T1000 (cell line): ENCODE measurements at regions not wholly inside any gene's neighbourhood (a gene's known extent, or its start where the extent isn't known, plus 50 kb on each side); places are given as distances from the start of the nearest gene placed in this dataset.

Source experiments
- DNase-seq: peaks from one replicate; lab custom pipeline; 2025; ENCODE audit warnings: mixed read lengths; lab: John Stamatoyannopoulos, UW

- DNase-seq = no peak
Observed at GRCh38 chr5:130251931-130252330, 347.7 kb downstream of the CHSY3 start.

DNA sequence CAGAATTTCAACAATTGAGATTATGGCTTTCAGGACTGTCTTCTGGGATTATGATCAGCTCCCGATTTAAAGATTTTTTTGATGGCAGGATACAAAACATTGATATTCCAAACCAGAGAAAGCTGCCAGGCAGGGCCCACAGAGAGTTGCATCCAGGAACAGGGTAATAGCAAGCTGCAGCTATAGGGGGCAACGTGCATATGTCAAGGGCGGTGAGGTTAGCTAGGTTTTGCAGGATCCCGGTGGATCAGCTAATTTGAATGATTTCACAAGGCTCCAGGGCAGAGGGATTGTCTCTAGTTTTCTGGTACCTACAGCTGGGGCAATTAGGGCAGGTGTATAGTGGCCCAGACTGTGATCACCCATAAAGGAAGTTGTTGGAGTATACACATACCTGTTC is 339.4 kb downstream of the CHSY3 start:
- no peak for DNase-seq

DNA sequence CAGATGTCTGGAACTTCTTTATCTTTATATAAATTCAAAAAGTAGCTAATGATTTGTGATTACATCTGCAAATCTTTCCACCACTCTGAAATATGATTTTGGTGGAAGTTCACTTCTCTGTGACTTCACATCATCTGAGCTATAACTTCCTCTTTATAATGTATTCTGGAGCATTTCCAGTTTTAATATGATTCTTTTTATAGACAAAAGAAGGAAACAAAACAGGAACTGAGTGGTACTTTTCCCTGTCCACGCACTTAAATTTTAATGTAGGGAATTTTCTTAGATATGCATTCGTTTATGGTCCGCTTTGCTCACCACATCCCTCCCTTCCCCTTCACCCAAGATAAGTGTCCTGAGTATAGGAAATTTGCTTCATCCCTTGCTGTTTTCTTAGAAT is 333.5 kb downstream of the CHSY3 start:
- no peak for DNase-seq
